SW 1271 (cell line): ENCODE measurements at regions not wholly inside any gene's neighbourhood (a gene's known extent, or its start where the extent isn't known, plus 50 kb on each side); places are given as distances from the start of the nearest gene placed in this dataset.
"Not testable (repeated sequence)": the region's sequence is repeated elsewhere in the genome, so short reads cannot be mapped to it uniquely, and the experiment has no call there.

ENCODE experiments used
- DNase-seq, 2 experiments: peaks; one replicate each; lab custom pipeline; 2025; lab: John Stamatoyannopoulos, UW

- no peak for DNase-seq
Measured at GRCh38 chr21:22762463-22762862, 1764.3 kb downstream of the NCAM2 start.

- DNase-seq, result no peak
Measured at GRCh38 chr21:22763442-22763841, 1765.2 kb downstream of the NCAM2 start.

- DNase-seq, result no peak
Measured at GRCh38 chr21:22764222-22764621, 1766.0 kb downstream of the NCAM2 start.

GRCh38 chr21:22791376-22791775 is 1793.2 kb downstream of the NCAM2 start:
- DNase-seq, result no peak

GRCh38 chr21:22791986-22792560 is 1793.9 kb downstream of the NCAM2 start:
- DNase-seq, result peak; percentile 5 to 46

- no peak for DNase-seq
Measured at GRCh38 chr21:22795091-22795490, 1796.9 kb downstream of the NCAM2 start.

GRCh38 chr21:22795644-22796043 is 1797.4 kb downstream of the NCAM2 start:
- no peak for DNase-seq

- no peak for DNase-seq
Measured at GRCh38 chr21:22796147-22796546, 1797.9 kb downstream of the NCAM2 start.

- no peak for DNase-seq
Measured at GRCh38 chr21:22804151-22804550, 1805.9 kb downstream of the NCAM2 start.

GRCh38 chr21:22806278-22806677 is 1808.1 kb downstream of the NCAM2 start:
- DNase-seq, result no peak

- DNase-seq, result no peak
Measured at GRCh38 chr21:22813201-22813600, 1815.0 kb downstream of the NCAM2 start.

GRCh38 chr21:22818681-22819485 is 1820.7 kb downstream of the NCAM2 start:
- not testable (repeated sequence) for DNase-seq

- no peak for DNase-seq
Measured at GRCh38 chr21:22827422-22827821, 1829.2 kb downstream of the NCAM2 start.

- DNase-seq, result no peak
Measured at GRCh38 chr21:22842875-22843274, 1844.7 kb downstream of the NCAM2 start.

GRCh38 chr21:22855581-22855980 is 1857.4 kb downstream of the NCAM2 start:
- peak in 1 of 2 experiments; percentile 10 for DNase-seq

GRCh38 chr21:22871692-22872091 is 1873.5 kb downstream of the NCAM2 start:
- DNase-seq, result no peak

GRCh38 chr21:22880573-22880972 is 1882.4 kb downstream of the NCAM2 start:
- DNase-seq, result no peak

- DNase-seq, result no peak
Measured at GRCh38 chr21:22881131-22881530, 1882.9 kb downstream of the NCAM2 start.

- no peak for DNase-seq
Measured at GRCh38 chr21:22885079-22885478, 1886.9 kb downstream of the NCAM2 start.

GRCh38 chr21:22885614-22886013 is 1887.4 kb downstream of the NCAM2 start:
- DNase-seq, result no peak

GRCh38 chr21:22889445-22889844 is 1891.2 kb downstream of the NCAM2 start:
- no peak for DNase-seq

GRCh38 chr21:22890656-22891055 is 1892.4 kb downstream of the NCAM2 start:
- DNase-seq, result no peak

- DNase-seq, result no peak
Measured at GRCh38 chr21:22892028-22892427, 1893.8 kb downstream of the NCAM2 start.

GRCh38 chr21:22892740-22893139 is 1894.5 kb downstream of the NCAM2 start:
- no peak for DNase-seq
